ENCODE measurements at regions not wholly inside any gene's neighbourhood (a gene's known extent, or its start where the extent isn't known, plus 50 kb on each side); places are given as distances from the start of the nearest gene placed in this dataset.

DNA sequence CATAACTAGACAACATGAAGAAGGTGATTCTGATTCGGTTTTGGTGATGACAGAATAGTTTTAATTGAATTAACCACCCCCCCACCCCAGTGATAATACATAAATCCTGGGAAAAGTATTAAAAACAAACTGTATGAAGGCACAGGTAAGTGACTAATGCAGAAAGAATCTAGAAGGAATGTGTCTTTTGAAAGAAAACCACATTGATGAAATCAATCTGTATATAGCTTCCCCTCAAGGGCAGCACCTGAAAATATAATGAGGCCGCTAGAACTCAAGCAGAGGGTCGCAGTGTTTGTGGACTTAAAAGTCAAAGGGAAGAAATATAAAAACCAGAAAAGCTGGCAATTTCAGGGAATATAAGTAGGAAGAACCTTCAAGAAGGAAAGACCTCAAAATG is 580.5 kb upstream of the CHORDC1 start:
- ChIA-PET CTCF (no interaction called here), POLR2A (interaction anchor here (0.7 kb wide), 1 partner anchor 19 kb away, joined by 3 read pairs; no protein-coding TSS in a partner anchor)
- peaks cover 0 to 11% (median 3%) of the 10 kb centered on the region in 5 donors for H3K9me3 Mint-ChIP-seq
- H3K4me1 ChIP-seq (ENCODE audit: insufficient read depth, low read length): no peaks in the 10 kb centered on the region
- no peaks in the 10 kb centered on the region for H3K36me3 ChIP-seq (ENCODE audit: insufficient read depth, low read length)
- no peak for DNase-seq
- no peaks in the 10 kb centered on the region for H3K27me3 Mint-ChIP-seq
- H3K4me3 ChIP-seq (ENCODE audit: low read length): no peak overlapping the region
- H3K27me3 ChIP-seq (ENCODE audit: insufficient read depth, low read length, poor library complexity, severe bottlenecking): no peaks in the 10 kb centered on the region
- no peak overlapping the region for H3K27ac ChIP-seq (ENCODE audit: low read depth, low read length)
- no peak overlapping the region for H3K4me3 Mint-ChIP-seq
- no peaks in the 10 kb centered on the region for H3K36me3 Mint-ChIP-seq
- no peaks in the 10 kb centered on the region for H3K9me3 ChIP-seq (ENCODE audit: low read length)
- H3K27ac Mint-ChIP-seq: no peak overlapping the region
- H3K4me1 Mint-ChIP-seq: no peaks in the 10 kb centered on the region

DNA sequence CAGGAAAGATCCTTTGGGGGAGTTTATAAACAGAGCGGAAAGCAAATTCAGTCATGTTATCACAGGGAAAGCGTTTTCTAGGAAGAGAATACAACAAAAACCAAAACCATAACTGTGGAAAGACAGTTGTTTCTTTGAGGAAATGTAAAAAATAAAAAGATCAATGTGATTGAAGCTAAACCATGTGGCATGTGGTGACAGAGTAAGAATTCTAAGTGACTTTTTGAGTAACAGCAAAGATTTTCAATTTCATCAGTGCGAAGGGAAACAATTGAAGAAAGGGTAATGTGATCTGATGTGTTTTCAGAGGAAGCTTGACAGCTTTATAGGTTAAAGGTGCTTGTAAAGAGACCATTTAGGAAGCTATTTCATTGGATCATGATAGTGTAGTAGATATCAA is 575.9 kb upstream of the CHORDC1 start:
- Histone ChIP-seq H3K27me3 (ENCODE audit: insufficient read depth, low read length, poor library complexity, severe bottlenecking) (no peaks in the 10 kb centered on the region), H3K4me1 (ENCODE audit: insufficient read depth, low read length) (no peaks in the 10 kb centered on the region), H3K27ac (ENCODE audit: low read depth, low read length) (no peak overlapping the region), H3K9me3 (ENCODE audit: low read length) (no peaks in the 10 kb centered on the region), H3K36me3 (ENCODE audit: insufficient read depth, low read length) (no peaks in the 10 kb centered on the region), H3K4me3 (ENCODE audit: low read length) (no peak overlapping the region)
- peaks cover 0 to 13% (median 3%) of the 10 kb centered on the region in 5 donors for H3K9me3 Mint-ChIP-seq
- H3K36me3 Mint-ChIP-seq: no peaks in the 10 kb centered on the region
- no peak overlapping the region for H3K27ac Mint-ChIP-seq
- H3K4me1 Mint-ChIP-seq: no peaks in the 10 kb centered on the region
- no peak overlapping the region for H3K4me3 Mint-ChIP-seq
- no peak for DNase-seq
- POLR2A ChIA-PET: no interaction called here
- CTCF ChIA-PET: no interaction called here
- H3K27me3 Mint-ChIP-seq: no peaks in the 10 kb centered on the region

DNA sequence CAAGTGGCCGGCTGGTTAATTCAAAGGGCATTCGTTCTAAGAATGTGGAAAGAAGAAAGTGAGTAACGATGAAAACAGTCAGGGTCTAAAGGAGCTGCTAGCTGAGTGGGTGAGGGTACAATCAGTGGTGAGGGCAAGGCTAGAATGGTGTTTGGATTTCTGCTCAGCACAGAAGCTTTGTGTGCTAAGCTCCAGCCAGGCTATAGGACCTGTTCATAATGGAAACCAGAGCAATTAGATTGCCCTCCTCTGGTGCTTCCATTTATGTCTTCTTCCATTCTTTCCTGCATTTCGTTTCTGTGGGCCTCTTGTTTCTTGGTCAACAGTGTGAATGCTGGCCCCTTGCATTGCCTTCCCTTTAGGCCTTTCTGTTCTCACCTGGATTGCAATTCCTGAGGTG is 572.9 kb upstream of the CHORDC1 start:
- Histone ChIP-seq H3K27me3 (ENCODE audit: insufficient read depth, low read length, poor library complexity, severe bottlenecking) (no peaks in the 10 kb centered on the region), H3K4me3 (ENCODE audit: low read length) (no peak overlapping the region), H3K27ac (ENCODE audit: low read depth, low read length) (no peak overlapping the region), H3K36me3 (ENCODE audit: insufficient read depth, low read length) (no peaks in the 10 kb centered on the region), H3K4me1 (ENCODE audit: insufficient read depth, low read length) (no peaks in the 10 kb centered on the region), H3K9me3 (ENCODE audit: low read length) (no peaks in the 10 kb centered on the region)
- Mint-ChIP-seq H3K36me3 (no peaks in the 10 kb centered on the region), H3K27ac (no peak overlapping the region), H3K9me3 (peaks cover 2 to 16% (median 8%) of the 10 kb centered on the region in 5 donors), H3K4me3 (no peak overlapping the region), H3K27me3 (no peaks in the 10 kb centered on the region), H3K4me1 (no peaks in the 10 kb centered on the region)
- POLR2A ChIA-PET: no interaction called here
- CTCF ChIA-PET: no interaction called here
- no peak for DNase-seq

GRCh38 chr11:90788961-90789360 is 566.1 kb upstream of the CHORDC1 start:
- CTCF ChIA-PET: no interaction called here

GRCh38 chr11:90784241-90784814 is 561.5 kb upstream of the CHORDC1 start:
- no peaks in the 10 kb centered on the region for H3K4me1 Mint-ChIP-seq
- Histone ChIP-seq H3K36me3 (ENCODE audit: insufficient read depth, low read length) (no peaks in the 10 kb centered on the region), H3K4me1 (ENCODE audit: insufficient read depth, low read length) (no peaks in the 10 kb centered on the region), H3K9me3 (ENCODE audit: low read length) (no peaks in the 10 kb centered on the region), H3K27me3 (ENCODE audit: insufficient read depth, low read length, poor library complexity, severe bottlenecking) (no peaks in the 10 kb centered on the region), H3K4me3 (ENCODE audit: low read length) (no peak overlapping the region), H3K27ac (ENCODE audit: low read depth, low read length) (no peak overlapping the region)
- DNase-seq: no peak
- no peak overlapping the region for H3K27ac Mint-ChIP-seq
- ChIA-PET CTCF (no interaction called here), POLR2A (no interaction called here)
- peaks cover 3 to 29% (median 11%) of the 10 kb centered on the region in 5 donors for H3K9me3 Mint-ChIP-seq
- H3K4me3 Mint-ChIP-seq: no peak overlapping the region
- H3K27me3 Mint-ChIP-seq: no peaks in the 10 kb centered on the region
- H3K36me3 Mint-ChIP-seq: no peaks in the 10 kb centered on the region

More at GRCh38 chr11:90788961-90789360, 566.1 kb upstream of the CHORDC1 start:
- POLR2A ChIA-PET: no interaction called here
- Mint-ChIP-seq H3K4me3 (no peak overlapping the region), H3K4me1 (no peaks in the 10 kb centered on the region), H3K27me3 (no peaks in the 10 kb centered on the region), H3K36me3 (no peaks in the 10 kb centered on the region), H3K27ac (no peak overlapping the region), H3K9me3 (peaks cover 9 to 39% (median 15%) of the 10 kb centered on the region in 5 donors)
- Histone ChIP-seq H3K27me3 (ENCODE audit: insufficient read depth, low read length, poor library complexity, severe bottlenecking) (no peaks in the 10 kb centered on the region), H3K4me1 (ENCODE audit: insufficient read depth, low read length) (no peaks in the 10 kb centered on the region), H3K4me3 (ENCODE audit: low read length) (no peak overlapping the region), H3K9me3 (ENCODE audit: low read length) (no peaks in the 10 kb centered on the region), H3K27ac (ENCODE audit: low read depth, low read length) (no peak overlapping the region), H3K36me3 (ENCODE audit: insufficient read depth, low read length) (no peaks in the 10 kb centered on the region)
- no peak for DNase-seq

GRCh38 chr11:90783111-90783510 is 560.3 kb upstream of the CHORDC1 start:
- Histone ChIP-seq H3K27ac (ENCODE audit: low read depth, low read length) (no peak overlapping the region), H3K27me3 (ENCODE audit: insufficient read depth, low read length, poor library complexity, severe bottlenecking) (no peaks in the 10 kb centered on the region), H3K4me1 (ENCODE audit: insufficient read depth, low read length) (no peaks in the 10 kb centered on the region), H3K9me3 (ENCODE audit: low read length) (peaks cover under 1% of the 10 kb centered on the region), H3K36me3 (ENCODE audit: insufficient read depth, low read length) (no peaks in the 10 kb centered on the region), H3K4me3 (ENCODE audit: low read length) (no peak overlapping the region)
- H3K27ac Mint-ChIP-seq: no peak overlapping the region
- no peak for DNase-seq
- H3K4me1 Mint-ChIP-seq: no peaks in the 10 kb centered on the region
- no peaks in the 10 kb centered on the region for H3K27me3 Mint-ChIP-seq
- no peaks in the 10 kb centered on the region for H3K36me3 Mint-ChIP-seq
- ChIA-PET POLR2A (no interaction called here), CTCF (no interaction called here)
- H3K4me3 Mint-ChIP-seq: no peak overlapping the region
- peaks cover 2 to 21% (median 9%) of the 10 kb centered on the region in 5 donors for H3K9me3 Mint-ChIP-seq

- POLR2A ChIA-PET: no interaction called here
- CTCF ChIA-PET: no interaction called here
- H3K4me3 Mint-ChIP-seq: no peak overlapping the region
- H3K9me3 ChIP-seq (ENCODE audit: low read length): peaks cover 4% of the 10 kb centered on the region
- no peak overlapping the region for H3K4me3 ChIP-seq (ENCODE audit: low read length)
- H3K27me3 Mint-ChIP-seq: no peaks in the 10 kb centered on the region
- H3K36me3 Mint-ChIP-seq: no peaks in the 10 kb centered on the region
- DNase-seq: no peak
- H3K36me3 ChIP-seq (ENCODE audit: insufficient read depth, low read length): no peaks in the 10 kb centered on the region
- H3K9me3 Mint-ChIP-seq: peaks cover 3 to 18% (median 13%) of the 10 kb centered on the region in 5 donors
- no peaks in the 10 kb centered on the region for H3K27me3 ChIP-seq (ENCODE audit: insufficient read depth, low read length, poor library complexity, severe bottlenecking)
- H3K4me1 Mint-ChIP-seq: no peaks in the 10 kb centered on the region
- no peaks in the 10 kb centered on the region for H3K4me1 ChIP-seq (ENCODE audit: insufficient read depth, low read length)
- no peak overlapping the region for H3K27ac ChIP-seq (ENCODE audit: low read depth, low read length)
- no peak overlapping the region for H3K27ac Mint-ChIP-seq
Measured at GRCh38 chr11:90779098-90779497, 556.2 kb upstream of the CHORDC1 start.

GRCh38 chr11:90775567-90776165 is 552.8 kb upstream of the CHORDC1 start:
- Mint-ChIP-seq H3K27me3 (no peaks in the 10 kb centered on the region), H3K9me3 (peaks cover 8 to 24% (median 14%) of the 10 kb centered on the region in 5 donors), H3K4me3 (no peak overlapping the region), H3K36me3 (no peaks in the 10 kb centered on the region), H3K27ac (no peak overlapping the region), H3K4me1 (no peaks in the 10 kb centered on the region)
- peaks cover 4% of the 10 kb centered on the region for H3K9me3 ChIP-seq (ENCODE audit: low read length)
- ChIA-PET POLR2A (no interaction called here), CTCF (no interaction called here)
- no peaks in the 10 kb centered on the region for H3K27me3 ChIP-seq (ENCODE audit: insufficient read depth, low read length, poor library complexity, severe bottlenecking)
- H3K4me1 ChIP-seq (ENCODE audit: insufficient read depth, low read length): no peaks in the 10 kb centered on the region
- H3K4me3 ChIP-seq (ENCODE audit: low read length): no peak overlapping the region
- no peak for DNase-seq
- no peaks in the 10 kb centered on the region for H3K36me3 ChIP-seq (ENCODE audit: insufficient read depth, low read length)
- no peak overlapping the region for H3K27ac ChIP-seq (ENCODE audit: low read depth, low read length)

Measured in CD8-positive, alpha-beta memory T cell (primary cell).